ENCODE measurements at regions not wholly inside any gene's neighbourhood (a gene's known extent, or its start where the extent isn't known, plus 50 kb on each side); places are given as distances from the start of the nearest gene placed in this dataset.
A peak's percentile ranks its signal among the peaks of the same experiment; 100 is the strongest.

GRCh38 chr2:104656571-104657163 is 197.2 kb upstream of the POU3F3 start:
- no peak for DNase-seq

GRCh38 chr2:104658144-104658835 is 195.6 kb upstream of the POU3F3 start:
- DNase-seq, result no peak

GRCh38 chr2:104658904-104659591 is 194.9 kb upstream of the POU3F3 start:
- DNase-seq, result no peak

GRCh38 chr2:104660991-104661390 is 192.9 kb upstream of the POU3F3 start:
- no peak for DNase-seq

GRCh38 chr2:104664672-104665071 is 189.2 kb upstream of the POU3F3 start:
- no peak for DNase-seq

- DNase-seq, result no peak
Measured at GRCh38 chr2:104668631-104669030, 185.3 kb upstream of the POU3F3 start.

- no peak for DNase-seq
Measured at GRCh38 chr2:104673225-104673624, 180.7 kb upstream of the POU3F3 start.

- no peak for DNase-seq
Measured at GRCh38 chr2:104678181-104678580, 175.7 kb upstream of the POU3F3 start.

- no peak for DNase-seq
Measured at GRCh38 chr2:104685591-104685990, 168.3 kb upstream of the POU3F3 start.

- no peak for DNase-seq
Measured at GRCh38 chr2:104687147-104687546, 166.8 kb upstream of the POU3F3 start.

GRCh38 chr2:104690255-104690984 is 163.5 kb upstream of the POU3F3 start:
- no peak for DNase-seq

- no peak for DNase-seq
Measured at GRCh38 chr2:104698276-104698675, 155.6 kb upstream of the POU3F3 start.

- no peak for DNase-seq
Measured at GRCh38 chr2:104701411-104701911, 152.5 kb upstream of the POU3F3 start.

GRCh38 chr2:104702031-104702850 is 151.7 kb upstream of the POU3F3 start:
- peak; percentile 82 for DNase-seq

- peak; percentile 23 for DNase-seq
Measured at GRCh38 chr2:104703669-104704068, 150.2 kb upstream of the POU3F3 start.

- DNase-seq, result no peak
Measured at GRCh38 chr2:104704496-104705245, 149.2 kb upstream of the POU3F3 start.

- no peak for DNase-seq
Measured at GRCh38 chr2:104707056-104707455, 146.9 kb upstream of the POU3F3 start.

GRCh38 chr2:104708967-104709366 is 144.9 kb upstream of the POU3F3 start:
- no peak for DNase-seq

GRCh38 chr2:104716061-104716460 is 137.9 kb upstream of the POU3F3 start:
- no peak for DNase-seq

GRCh38 chr2:104733226-104733943 is 120.5 kb upstream of the POU3F3 start:
- DNase-seq, result no peak

Measured in DMS79 treated with DMSO at 0.1 percent for 48 hours (cell line).